Ascending aorta (tissue), 2 donors: ENCODE measurements at regions not wholly inside any gene's neighbourhood (a gene's known extent, or its start where the extent isn't known, plus 50 kb on each side); places are given as distances from the start of the nearest gene placed in this dataset.

Experiments
- DNase-seq, 2 donors: peaks; one replicate each; pipeline ENCODE4 v3.0.0-alpha.2; 2019; ENCODE audit warnings: low spot score in 2 of 2
- H3K27ac ChIP-seq, 2 donors: fragments of 200-600 bp; sonication (generic); one replicate each; pipeline ENCODE4 v1.5.1; 2016 to 2017; ENCODE audit warnings: mild to moderate bottlenecking in 1 of 2
- H3K27me3 ChIP-seq: fragments of 200-600 bp; sonication (generic); one replicate; pipeline ENCODE4 v1.5.1; 2017
- H3K36me3 ChIP-seq, 2 donors: fragments of 200-600 bp; sonication (generic); one replicate each; pipeline ENCODE4 v1.5.1; 2016
- H3K4me1 ChIP-seq, 2 donors: fragments of 200-600 bp; sonication (generic); one replicate each; pipeline ENCODE4 v1.5.1; 2016 to 2017; ENCODE audit warnings: mild to moderate bottlenecking in 1 of 2
- H3K4me3 ChIP-seq, 2 donors: fragments of 200-600 bp; sonication (generic); one replicate each; pipeline ENCODE4 v1.5.1; 2016 to 2017; ENCODE audit warnings: mild to moderate bottlenecking in 1 of 2
- H3K9me3 ChIP-seq, 2 donors: fragments of 200-600 bp; sonication (generic); one replicate each; pipeline ENCODE4 v1.5.1; 2016
- intact Hi-C: fragments of 100-400 bp; cut with DNase I; formaldehyde crosslinking; loops from one replicate; pipeline ENCODE4 v1.15.1; 2023
- TF ChIP-seq, protein P1 (sequence below), 3 experiments: fragments of 200-600 bp in 2 of 3; fragments of 450-650 bp in 1 of 3; sonication (generic) in 2 of 3; IDR thresholded peaks; one replicate each; pipeline ENCODE4 v1.5.1; 2016 to 2019; ENCODE audit warnings: antibody characterized with exemption in 3 of 3, mild to moderate bottlenecking in 1 of 3, moderate library complexity in 1 of 3

DNA sequence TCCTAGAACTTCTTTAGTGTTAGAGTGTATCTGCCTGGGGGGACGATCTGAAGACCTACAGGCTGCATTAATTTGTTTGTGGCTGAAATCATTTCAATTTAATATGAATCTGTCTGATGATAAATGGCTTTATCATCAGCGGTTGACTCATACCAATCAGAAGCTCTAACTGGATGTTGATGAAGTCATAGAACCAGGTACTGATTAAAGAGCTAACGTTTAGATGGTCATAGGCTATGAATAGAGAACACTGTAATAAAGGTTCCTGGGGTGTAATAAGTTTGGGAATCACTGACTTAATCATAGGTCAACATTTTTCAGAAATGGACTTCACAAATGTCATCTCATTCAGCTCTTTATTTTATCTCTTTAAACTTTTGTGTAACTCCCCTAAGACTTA, 329.9 kb downstream of the MSX2 start:
- TF ChIP-seq, protein P1, sequence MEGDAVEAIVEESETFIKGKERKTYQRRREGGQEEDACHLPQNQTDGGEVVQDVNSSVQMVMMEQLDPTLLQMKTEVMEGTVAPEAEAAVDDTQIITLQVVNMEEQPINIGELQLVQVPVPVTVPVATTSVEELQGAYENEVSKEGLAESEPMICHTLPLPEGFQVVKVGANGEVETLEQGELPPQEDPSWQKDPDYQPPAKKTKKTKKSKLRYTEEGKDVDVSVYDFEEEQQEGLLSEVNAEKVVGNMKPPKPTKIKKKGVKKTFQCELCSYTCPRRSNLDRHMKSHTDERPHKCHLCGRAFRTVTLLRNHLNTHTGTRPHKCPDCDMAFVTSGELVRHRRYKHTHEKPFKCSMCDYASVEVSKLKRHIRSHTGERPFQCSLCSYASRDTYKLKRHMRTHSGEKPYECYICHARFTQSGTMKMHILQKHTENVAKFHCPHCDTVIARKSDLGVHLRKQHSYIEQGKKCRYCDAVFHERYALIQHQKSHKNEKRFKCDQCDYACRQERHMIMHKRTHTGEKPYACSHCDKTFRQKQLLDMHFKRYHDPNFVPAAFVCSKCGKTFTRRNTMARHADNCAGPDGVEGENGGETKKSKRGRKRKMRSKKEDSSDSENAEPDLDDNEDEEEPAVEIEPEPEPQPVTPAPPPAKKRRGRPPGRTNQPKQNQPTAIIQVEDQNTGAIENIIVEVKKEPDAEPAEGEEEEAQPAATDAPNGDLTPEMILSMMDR (IDR thresholded peaks at IDR 0.05), result no peak
- Histone ChIP-seq H3K9me3 (no peaks in the 10 kb centered on the region), H3K36me3 (no peaks in the 10 kb centered on the region), H3K27ac (no peak overlapping the region), H3K27me3 (no peaks in the 10 kb centered on the region), H3K4me1 (peaks cover 0 to 2% of the 10 kb centered on the region in 2 donors), H3K4me3 (no peak overlapping the region)
- intact Hi-C loops, result no loop called here
- no peak for DNase-seq

DNA sequence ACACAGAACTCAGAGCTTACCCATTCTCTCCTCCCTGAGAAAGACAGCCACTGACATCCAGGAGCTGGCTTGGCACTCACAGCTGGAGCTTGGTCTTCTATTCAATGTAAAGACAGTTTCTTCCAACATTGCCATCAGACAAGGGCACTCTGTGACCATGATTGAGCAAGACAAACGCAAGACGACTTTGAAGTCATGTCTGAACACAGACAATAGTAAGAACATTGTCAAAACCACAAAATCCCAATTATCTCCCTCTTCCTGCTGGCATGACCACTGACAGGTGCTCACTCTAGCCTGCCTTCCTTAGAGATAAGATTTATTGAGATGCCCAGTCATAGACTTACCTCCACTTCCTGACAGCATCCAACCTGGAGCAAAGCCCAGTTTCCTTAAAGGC, 328.0 kb downstream of the MSX2 start:
- Histone ChIP-seq H3K4me1 (no peaks in the 10 kb centered on the region), H3K27ac (no peak overlapping the region), H3K9me3 (no peaks in the 10 kb centered on the region), H3K27me3 (no peaks in the 10 kb centered on the region), H3K4me3 (no peak overlapping the region), H3K36me3 (no peaks in the 10 kb centered on the region)
- intact Hi-C loops, result no loop called here
- TF ChIP-seq, protein P1 (IDR thresholded peaks at IDR 0.05), result no peak
- DNase-seq, result no peak

DNA sequence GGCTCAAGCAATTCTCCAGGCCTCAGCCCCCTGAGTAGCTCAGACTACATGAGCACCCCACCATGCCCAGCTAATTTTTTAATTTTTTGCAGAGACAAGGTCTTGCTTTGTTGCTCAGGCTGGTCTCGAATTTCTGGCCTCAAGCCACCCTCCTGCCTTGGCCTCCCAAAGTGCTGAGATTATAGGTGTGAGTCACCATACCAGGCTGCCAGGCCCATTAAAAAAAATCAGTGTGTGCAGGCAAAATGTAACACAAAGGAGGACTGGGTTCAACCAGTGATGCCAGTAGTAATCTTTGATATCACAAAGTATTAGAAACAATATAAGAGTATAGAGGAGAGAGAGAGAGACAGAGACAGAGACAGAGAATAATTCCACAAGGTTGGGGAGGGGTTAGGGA, 322.7 kb downstream of the MSX2 start:
- peak in 1 of 2 donors; percentile 14 for DNase-seq
- TF ChIP-seq, protein P1 (IDR thresholded peaks at IDR 0.05), result no peak

DNA sequence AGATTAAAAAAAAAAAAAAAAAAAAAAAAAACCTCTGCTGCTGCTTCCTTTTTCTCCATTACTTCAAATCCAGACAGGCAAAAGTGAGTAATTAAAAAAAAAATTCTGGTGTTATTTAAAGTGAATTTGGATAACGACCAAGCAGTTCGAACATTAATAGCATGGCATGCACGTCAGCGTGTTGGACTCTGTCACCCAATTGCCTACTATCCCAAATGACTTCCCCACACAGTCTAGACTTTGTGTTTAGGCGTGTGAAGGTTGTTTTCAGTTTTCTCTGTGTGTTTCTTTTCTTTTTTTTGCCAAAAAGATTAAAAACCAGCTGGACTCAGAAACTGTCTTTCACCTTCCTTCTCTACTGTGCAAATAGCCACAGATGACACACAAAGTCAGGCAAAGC, 321.4 kb downstream of the MSX2 start:
- no peak overlapping the region for H3K4me3 ChIP-seq
- TF ChIP-seq, protein P1 (IDR thresholded peaks at IDR 0.05), result no peak
- peaks cover 0 to 6% of the 10 kb centered on the region in 2 donors for H3K4me1 ChIP-seq
- intact Hi-C loops, result loop anchor here (10.0 kb wide), 1 partner anchor 61 kb away; no protein-coding TSS in a partner anchor
- no peaks in the 10 kb centered on the region for H3K9me3 ChIP-seq
- no peak for DNase-seq
- no peaks in the 10 kb centered on the region for H3K36me3 ChIP-seq
- no peaks in the 10 kb centered on the region for H3K27me3 ChIP-seq
- peak overlapping the region; percentile 10 to 63 for H3K27ac ChIP-seq

More for the DNA sequence above, 322.7 kb downstream of the MSX2 start:
- Histone ChIP-seq H3K4me3 (no peak overlapping the region), H3K27ac (peak overlapping the region in 1 of 2 donors; percentile 10), H3K4me1 (peaks cover 0 to 6% of the 10 kb centered on the region in 2 donors), H3K9me3 (no peaks in the 10 kb centered on the region), H3K36me3 (no peaks in the 10 kb centered on the region), H3K27me3 (no peaks in the 10 kb centered on the region)
- intact Hi-C loops, result loop anchor here (10.0 kb wide), 1 partner anchor 62 kb away; no protein-coding TSS in a partner anchor

GRCh38 chr5:175037820-175038219, 313.4 kb downstream of the MSX2 start:
- no peak for DNase-seq
- no peaks in the 10 kb centered on the region for H3K36me3 ChIP-seq
- no peak overlapping the region for H3K27ac ChIP-seq
- TF ChIP-seq, protein P1 (IDR thresholded peaks at IDR 0.05), result no peak
- H3K9me3 ChIP-seq, result no peaks in the 10 kb centered on the region
- no peaks in the 10 kb centered on the region for H3K4me1 ChIP-seq
- intact Hi-C loops, result no loop called here
- no peak overlapping the region for H3K4me3 ChIP-seq
- H3K27me3 ChIP-seq, result no peaks in the 10 kb centered on the region
